Stimulated activated CD8-positive, alpha-beta memory T cell treated with anti-CD3 and anti-CD28 coated beads, Interleukin-7, amount 100 ng/mL, for 24 hours (primary cell): ENCODE measurements at regions not wholly inside any gene's neighbourhood (a gene's known extent, or its start where the extent isn't known, plus 50 kb on each side); places are given as distances from the start of the nearest gene placed in this dataset.

Experiments
- DNase-seq: peaks from one replicate; pipeline ENCODE4 v3.0.0-alpha.2; 2020; ENCODE audit warnings: low read depth

GRCh38 chr4:180134091-180134866, 2108.9 kb upstream of the TENM3 start:
- no peak for DNase-seq

- no peak for DNase-seq
Observed at GRCh38 chr4:180141734-180142133, 2101.5 kb upstream of the TENM3 start.

GRCh38 chr4:180148737-180149136, 2094.5 kb upstream of the TENM3 start:
- no peak for DNase-seq

- DNase-seq: no peak
Observed at GRCh38 chr4:180150818-180151217, 2092.4 kb upstream of the TENM3 start.

- no peak for DNase-seq
Observed at GRCh38 chr4:180152831-180153230, 2090.4 kb upstream of the TENM3 start.

- no peak for DNase-seq
Observed at GRCh38 chr4:180153587-180153986, 2089.6 kb upstream of the TENM3 start.

GRCh38 chr4:180156684-180157083, 2086.5 kb upstream of the TENM3 start:
- DNase-seq: no peak

- no peak for DNase-seq
Observed at GRCh38 chr4:180160195-180160983, 2082.8 kb upstream of the TENM3 start.

GRCh38 chr4:180164799-180165198, 2078.4 kb upstream of the TENM3 start:
- DNase-seq: no peak

GRCh38 chr4:180169394-180169793, 2073.8 kb upstream of the TENM3 start:
- no peak for DNase-seq

- DNase-seq: no peak
Observed at GRCh38 chr4:180169966-180170365, 2073.2 kb upstream of the TENM3 start.

GRCh38 chr4:180179146-180179545, 2064.1 kb upstream of the TENM3 start:
- no peak for DNase-seq

GRCh38 chr4:180189666-180190065, 2053.5 kb upstream of the TENM3 start:
- DNase-seq: no peak

GRCh38 chr4:180190382-180190781, 2052.8 kb upstream of the TENM3 start:
- no peak for DNase-seq

GRCh38 chr4:180197471-180197870, 2045.7 kb upstream of the TENM3 start:
- no peak for DNase-seq

GRCh38 chr4:180203349-180203748, 2039.9 kb upstream of the TENM3 start:
- no peak for DNase-seq

GRCh38 chr4:180205276-180205675, 2037.9 kb upstream of the TENM3 start:
- no peak for DNase-seq

- no peak for DNase-seq
Observed at GRCh38 chr4:180207921-180208320, 2035.3 kb upstream of the TENM3 start.

- no peak for DNase-seq
Observed at GRCh38 chr4:180217070-180217469, 2026.1 kb upstream of the TENM3 start.

GRCh38 chr4:180219080-180219479, 2024.1 kb upstream of the TENM3 start:
- DNase-seq: no peak

GRCh38 chr4:180225977-180226376, 2017.2 kb upstream of the TENM3 start:
- no peak for DNase-seq

GRCh38 chr4:180234730-180235129, 2008.5 kb upstream of the TENM3 start:
- no peak for DNase-seq

- DNase-seq: no peak
Observed at GRCh38 chr4:180240670-180241069, 2002.5 kb upstream of the TENM3 start.
